GM18511 (cell line): ENCODE measurements at regions not wholly inside any gene's neighbourhood (a gene's known extent, or its start where the extent isn't known, plus 50 kb on each side); places are given as distances from the start of the nearest gene placed in this dataset.

Experiments used
- ATAC-seq: cut with Tn5 transposase; IDR thresholded peaks from one replicate; pipeline ENCODE4 v1.9.1; 2021; ENCODE audit warnings: mild to moderate bottlenecking, moderate library complexity; ENCODE audit not compliant: unreplicated experiment

DNA sequence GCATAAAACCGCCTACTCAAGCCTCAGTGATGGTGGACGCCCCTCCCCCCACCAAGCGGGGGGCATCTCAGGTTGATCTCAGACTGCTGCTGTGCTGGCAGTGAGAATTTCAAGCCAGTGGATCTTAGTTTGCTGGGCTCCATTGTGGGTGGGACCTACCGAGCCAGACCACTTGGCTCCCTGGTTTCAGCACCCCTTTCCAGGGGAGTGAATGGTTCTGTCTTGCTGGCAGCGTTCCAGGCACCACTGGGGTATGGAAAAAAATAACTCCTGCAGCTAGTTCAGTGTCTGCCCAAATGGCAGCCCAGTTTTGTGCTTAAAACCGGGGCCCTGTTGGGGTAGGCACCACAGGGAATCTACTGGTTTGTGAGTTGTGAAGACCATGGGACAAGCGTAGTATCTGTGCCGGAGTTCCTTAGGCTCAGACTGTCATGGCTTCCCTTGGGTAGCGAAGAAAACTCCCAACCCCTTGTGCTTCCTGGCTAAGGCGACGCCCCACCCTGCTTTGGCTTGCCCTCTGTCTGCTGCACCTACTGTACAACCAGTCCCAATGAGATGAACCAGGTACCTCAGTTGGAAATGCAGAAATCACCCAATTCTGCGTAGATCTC lies 1334.5 kb upstream of the ADGRB3 start:
- no peak for ATAC-seq

DNA sequence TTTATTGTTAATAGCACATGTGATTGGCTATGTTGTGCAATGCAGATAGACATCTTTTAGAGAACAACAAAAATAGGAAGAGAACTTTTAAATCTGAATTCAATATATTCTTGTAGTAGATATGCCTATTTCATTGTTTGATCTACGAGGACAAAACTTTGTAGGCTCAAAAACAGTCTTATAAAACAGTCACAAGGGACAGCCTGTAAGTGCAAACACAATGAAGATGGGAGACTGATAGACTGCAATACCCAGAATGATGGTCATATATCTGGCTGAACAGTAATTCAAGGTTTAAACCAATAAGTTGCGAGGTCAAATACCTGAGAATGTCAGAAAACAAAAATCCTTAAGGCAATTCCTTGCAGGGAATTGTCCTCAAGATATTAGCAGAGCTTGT lies 1342.9 kb upstream of the ADGRB3 start:
- no peak for ATAC-seq

DNA sequence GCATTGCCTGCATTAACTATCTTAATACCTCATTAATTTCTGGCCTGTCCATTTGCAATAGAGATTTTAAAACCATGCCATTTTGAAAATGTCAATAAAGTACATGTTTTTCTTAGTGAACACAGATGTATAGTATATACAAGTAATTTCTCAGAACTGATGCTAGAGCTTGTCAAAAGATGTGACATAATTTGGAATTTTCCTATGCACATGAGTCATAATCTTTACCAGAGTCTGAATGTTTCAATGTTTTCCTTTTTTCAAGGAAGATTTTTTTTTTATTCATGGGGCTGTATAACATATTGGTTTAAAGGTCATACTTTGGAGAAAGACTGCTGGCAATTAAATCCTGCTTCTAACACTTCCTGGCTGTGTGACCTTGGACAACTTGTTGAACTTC lies 1347.5 kb upstream of the ADGRB3 start:
- no peak for ATAC-seq

DNA sequence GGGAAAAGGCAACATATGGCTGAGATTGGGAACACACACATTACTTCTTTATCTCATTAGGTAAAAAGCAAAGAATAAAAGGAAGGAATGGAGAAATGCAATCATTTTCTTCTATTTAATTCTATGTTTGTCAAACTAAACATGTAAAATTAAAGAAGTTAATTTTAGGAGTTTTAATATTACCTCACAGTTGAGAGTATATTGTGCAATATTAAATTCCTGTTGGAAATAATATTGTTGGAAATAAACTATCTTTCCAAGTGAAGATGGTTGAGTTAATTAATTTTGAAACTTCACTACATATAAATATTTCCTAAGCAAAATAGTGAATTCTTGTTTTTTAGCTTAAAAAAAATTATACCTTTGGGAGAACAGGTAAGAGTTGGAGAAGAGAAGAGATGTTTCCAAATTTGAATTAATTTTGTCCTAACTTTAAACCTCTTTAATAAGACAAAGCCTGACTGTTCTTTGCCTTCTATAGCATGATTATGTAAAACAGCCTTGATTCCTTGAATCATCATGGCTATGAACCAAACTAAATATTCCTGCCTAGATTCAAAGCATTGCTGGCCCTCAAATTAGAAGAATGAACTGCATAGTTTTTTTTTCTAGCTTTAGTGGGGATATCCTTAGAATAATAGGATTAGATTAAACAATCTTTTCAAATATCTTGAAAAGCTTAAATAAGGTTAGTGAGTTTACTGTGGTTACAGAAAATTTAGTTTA lies 1349.1 kb upstream of the ADGRB3 start:
- ATAC-seq = no peak

DNA sequence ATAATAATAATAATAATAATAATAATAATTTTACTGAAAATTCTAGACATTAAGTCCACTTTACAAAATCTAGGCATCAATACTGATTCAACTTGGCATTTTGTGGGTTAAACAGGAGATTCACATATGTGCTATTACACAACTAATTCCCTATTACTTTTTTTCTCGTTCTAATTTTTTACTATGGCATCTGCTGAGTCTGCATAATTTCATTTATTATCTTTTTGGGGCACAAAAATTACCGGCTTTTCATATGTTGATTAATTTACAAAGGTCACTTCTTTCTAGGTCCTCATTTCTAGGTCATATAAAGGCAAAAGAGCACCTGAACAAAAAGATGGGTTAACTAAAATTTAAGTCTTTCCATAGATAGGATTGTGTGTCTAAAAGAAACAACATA lies 1357.8 kb upstream of the ADGRB3 start:
- ATAC-seq = no peak

DNA sequence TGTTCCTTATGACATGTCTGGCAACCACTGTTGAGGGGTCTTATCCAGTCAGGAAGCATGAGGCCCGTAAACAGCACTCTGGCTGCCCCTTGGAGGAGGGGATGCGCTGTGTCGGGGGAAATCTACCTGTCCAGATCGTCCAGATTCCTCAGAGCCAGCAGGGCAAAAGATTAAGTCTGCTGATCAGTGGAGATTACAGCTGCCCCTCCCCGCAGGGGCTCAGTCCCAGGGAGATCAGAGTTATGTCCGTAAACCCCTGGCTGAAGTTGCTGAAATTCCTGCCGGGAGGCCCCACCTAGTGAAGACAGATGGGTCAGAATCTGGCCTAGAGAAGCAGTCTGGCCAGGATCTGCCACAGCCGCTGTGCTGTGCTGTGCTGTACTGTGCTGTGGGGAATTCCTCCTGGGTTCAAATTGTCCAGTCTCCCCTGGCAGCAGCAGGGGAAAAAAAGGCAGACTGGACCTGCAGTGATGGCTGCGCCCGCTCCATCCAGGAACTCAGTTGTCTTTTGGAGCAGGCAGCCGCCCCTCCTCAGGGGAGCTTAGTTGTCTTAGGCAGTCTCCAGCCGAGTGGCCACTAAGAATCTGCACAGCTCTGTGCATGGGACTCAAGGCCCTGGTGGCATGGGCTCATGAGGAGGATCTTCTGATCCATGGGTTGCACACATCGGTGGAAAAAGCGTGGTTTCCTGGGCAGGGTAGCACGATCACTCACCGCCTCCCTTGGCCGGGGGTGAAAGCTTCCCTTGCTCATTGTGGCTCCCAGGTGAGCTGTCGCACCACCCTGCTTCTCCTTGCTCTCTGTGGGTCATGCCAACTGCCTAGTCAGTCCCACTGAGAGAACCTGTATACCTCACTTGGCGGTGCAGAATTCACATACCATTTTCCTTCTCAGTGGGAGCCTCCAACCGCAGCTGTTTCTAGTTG lies 1368.8 kb upstream of the ADGRB3 start:
- ATAC-seq = no peak

DNA sequence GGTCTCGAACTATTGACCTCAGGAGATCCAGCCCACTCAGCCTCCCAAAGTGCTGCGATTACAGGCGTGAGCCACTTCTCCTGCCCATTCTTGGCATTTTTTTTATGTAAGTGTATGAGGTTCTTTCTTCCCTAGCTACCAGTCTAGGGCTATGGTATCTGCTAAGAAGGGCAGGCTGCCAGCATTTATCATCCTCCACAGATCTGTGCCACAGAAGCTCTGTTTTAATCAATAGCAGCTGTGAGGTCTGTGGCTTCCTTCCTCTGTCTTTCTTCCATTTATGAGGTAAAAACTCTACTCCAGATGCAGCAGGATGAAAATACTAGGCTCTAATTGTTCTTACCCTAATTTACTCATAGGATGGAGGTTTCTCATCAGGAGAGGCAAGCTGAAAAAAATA lies 1382.4 kb upstream of the ADGRB3 start:
- ATAC-seq = no peak

DNA sequence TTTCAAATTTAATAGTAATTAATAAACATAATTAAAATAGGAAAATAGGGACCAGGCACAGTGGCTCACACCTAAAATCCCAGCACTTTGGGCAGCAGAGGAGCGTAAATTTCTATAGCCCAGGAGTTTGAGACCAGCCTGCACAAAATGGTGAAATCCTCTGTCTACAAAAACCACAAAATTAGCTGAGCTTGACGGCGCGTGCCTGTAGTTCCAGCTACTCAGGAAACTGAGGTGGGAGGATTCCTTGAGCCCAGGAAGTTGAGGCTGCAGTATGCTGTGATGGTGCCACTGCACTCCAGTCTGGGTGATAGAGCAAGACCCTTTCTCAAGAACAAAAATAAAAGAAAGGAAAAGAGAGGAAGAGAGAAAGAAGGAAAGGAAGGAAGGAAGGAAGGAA lies 1387.0 kb upstream of the ADGRB3 start:
- no peak for ATAC-seq

DNA sequence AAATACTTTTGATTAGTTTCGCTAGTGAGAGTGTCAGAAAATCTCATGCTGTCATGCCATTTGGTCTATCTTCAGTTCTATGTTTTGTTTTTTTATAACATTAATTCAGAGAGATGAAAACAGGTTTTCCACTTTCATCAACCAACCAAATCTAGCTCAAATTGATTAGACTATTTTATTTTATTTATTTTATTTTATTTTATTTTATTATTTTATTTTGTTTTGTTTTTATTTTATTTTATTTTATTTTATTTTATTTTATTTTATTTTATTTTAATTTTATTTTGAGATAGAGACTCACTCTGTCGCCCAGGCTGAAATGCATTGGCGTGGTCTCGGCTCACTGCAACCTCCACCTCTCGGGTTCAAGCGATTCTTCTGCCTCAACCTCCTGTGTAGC lies 1391.0 kb upstream of the ADGRB3 start:
- ATAC-seq = no peak

DNA sequence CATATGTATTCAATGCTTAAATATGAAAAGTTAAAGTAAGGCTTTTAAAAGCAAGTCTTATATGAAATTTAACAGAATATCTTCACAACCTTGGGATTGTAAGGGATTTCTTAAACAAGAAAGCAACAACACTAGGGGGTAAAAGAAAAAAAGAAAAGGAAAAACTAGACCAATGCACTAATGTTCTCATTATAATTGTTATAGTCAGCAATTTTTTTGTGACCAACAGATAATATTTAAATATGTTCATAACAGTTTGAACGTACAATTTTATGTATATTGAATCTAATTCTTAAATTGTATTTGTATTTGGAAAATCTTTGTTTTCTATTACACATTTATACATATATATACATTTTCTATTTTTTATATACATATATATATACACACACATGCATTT lies 1397.8 kb upstream of the ADGRB3 start:
- no peak for ATAC-seq

DNA sequence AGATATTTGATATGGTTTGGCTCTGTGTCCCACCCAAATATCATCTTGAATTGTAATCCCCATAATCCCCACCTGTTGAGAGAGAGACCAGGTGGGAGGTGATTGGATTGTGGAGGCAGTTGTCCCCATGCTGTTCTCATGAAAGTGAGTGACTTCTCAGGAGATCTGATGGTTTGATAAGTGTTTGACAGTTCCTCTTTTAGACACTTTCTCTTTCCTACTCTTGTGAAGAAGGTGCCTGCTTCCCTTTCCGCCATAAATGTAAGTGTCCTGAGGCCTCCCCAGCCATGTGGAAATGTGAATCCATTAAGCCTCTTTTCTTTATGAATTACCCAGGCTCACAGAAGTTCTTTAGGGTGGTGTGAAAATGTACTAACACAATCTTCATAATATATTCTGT lies 1404.0 kb upstream of the ADGRB3 start:
- no peak for ATAC-seq

DNA sequence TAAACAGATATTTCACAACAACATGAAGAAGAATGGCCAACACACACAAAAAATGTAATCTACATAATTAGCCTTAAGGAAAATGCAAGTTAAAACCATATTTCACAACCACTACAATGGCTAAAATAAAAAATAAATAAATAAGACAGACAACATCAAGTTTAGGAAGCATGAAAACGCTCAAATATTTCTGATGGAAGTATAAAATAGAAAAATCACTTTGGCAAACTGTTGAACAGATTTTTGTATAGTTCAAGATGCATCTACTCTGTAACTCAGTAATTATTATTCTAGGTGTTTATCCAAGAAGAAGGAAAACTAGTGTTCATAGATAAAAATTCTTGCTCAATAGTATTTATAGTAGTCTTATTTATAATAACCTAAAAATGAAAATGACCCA lies 1410.1 kb upstream of the ADGRB3 start:
- no peak for ATAC-seq

DNA sequence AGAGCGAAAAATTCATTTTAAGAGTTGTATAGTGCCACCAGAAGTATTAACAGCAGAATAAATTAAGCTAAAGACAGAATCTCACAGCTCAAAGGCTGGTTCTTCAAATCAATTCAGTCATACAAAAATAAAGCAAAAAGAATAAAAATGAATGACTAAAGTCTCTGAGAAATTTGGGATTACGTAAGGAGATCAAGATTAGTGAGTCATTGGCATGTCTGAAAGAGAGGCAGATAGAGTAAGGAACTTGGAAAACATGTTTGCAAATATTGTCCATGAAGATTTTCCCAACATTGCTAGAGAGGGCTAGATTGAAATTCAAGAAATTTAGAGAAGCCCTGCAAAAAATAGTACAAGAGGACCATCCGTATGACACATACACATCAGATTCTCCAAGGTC lies 1413.9 kb upstream of the ADGRB3 start:
- ATAC-seq = no peak

DNA sequence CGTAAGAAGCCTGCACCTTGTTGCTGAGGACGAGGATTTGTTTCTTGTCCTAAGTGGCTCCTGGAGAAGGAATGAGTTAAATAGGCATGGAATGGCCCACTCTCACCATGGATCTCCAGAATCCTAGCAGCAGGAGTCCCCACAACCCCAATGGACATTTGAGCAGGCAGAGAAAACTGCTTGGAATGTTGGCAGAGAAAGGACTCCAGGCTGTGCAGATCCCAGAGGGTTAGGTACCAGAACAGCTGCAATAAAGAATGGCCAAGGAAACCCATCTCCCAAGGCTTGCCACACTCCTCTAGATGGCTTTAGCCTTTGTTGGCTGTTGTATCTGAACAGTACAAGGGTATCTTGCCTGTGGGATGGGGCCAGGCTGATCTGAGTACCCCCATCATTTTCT lies 1415.7 kb upstream of the ADGRB3 start:
- no peak for ATAC-seq

DNA sequence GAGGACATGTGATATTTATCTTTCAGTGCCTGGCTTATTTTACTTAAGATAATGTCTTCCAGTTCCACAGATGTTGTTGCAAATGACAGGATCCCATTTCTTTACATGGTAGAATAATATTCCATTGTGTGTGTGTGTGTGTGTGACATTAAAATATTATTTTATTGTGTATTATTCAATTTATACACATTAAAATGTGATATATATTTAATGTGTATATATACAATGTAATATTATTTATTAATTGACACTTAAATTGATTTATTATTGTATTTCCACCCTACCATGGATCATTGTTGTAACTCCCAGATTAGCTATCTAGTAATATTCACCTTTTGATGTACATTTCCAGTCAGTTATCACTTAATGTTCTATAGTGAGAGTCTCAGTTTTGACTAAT lies 1422.5 kb upstream of the ADGRB3 start:
- ATAC-seq = no peak

DNA sequence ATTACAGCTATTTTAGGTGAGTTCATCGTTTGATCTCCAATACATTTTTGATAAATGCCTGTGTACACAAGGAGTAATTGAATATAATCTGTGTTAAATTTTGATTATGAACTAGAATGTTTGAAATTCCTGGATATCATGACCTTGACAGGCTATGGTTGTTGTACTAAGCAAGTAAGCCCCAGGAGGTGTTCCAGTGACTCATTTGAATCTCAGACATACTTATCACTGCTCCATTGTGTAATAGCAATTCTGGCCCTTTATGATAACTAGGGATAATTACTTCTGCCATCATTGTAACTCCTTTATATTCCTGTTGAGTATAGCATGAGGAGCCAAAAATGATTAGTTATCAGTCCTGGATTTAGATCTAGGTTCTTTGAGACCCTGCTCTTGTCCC lies 1424.6 kb upstream of the ADGRB3 start:
- ATAC-seq = no peak

DNA sequence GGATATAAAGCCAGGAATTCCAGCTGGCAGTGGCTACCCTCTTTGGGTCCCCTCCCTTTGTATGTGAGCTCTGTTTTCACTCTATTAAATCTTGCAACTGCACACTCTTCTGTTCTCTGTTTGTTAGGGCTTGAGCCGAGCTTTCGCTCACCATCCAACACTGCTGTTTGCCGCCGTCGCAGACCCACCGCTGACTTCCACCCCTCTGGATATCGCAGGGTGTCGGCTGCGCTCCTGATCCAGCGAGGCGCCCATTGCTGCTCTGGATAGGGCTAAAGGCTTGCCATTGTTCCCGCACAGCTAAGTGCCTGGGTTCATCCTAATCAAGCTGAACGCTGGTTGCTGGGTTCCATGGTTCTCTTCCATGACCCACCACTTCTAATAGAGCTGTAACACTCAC lies 1433.5 kb upstream of the ADGRB3 start:
- no peak for ATAC-seq

DNA sequence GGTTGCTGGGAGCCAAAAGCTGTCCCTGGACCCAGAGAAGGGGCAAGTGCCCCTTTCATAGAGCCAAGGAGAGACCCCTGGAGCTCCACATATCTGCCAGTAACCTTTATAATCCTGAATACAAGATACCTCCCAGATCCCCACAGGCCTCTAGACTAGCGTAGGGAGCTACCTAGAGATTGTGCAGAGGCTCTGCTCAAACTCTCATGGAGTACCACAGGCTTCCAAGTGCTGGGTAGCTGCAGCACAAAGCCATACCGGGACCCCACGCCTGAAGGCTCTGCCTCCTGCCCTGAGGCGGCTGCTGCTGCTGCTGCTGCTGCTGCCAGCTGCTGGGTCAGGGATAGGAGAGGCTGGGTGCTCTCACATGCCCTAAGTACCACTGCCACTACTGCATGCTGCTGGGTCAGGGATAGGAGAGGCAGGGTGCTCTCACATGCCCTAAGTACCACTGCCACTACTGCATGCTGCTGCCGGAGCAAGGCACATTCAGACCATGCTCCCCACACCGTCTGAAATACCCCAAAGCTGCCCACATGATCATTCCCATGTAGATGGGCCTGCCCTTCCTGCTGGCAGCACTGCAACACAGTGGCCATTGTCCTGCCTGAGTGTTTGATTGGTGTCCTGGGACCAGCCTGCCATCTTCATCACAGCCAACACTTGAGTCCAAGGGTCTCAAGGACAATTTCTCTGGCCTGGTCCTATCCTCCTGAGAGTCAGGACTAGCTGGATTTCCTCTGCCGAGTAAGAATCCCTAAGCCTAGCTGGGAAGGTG lies 1434.3 kb upstream of the ADGRB3 start:
- ATAC-seq = no peak

DNA sequence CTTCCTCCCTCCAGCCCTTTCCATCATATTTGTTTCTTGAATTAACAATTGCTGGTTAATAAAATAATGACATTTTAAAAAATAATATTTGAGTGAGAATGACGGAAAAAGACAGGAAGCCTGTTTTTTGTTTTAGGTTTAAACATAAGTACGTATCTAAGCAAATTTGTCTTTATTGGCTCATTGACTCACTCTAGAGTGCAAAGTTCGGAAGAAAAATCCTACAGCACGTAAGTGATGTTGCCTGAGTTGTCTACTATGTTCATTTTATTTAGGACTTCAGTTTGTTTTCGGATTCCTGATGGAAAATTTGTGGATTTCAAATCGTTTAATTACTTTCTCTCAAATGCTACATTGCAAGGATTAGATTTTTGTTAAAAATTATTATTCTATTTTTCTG lies 1435.7 kb upstream of the ADGRB3 start:
- ATAC-seq = no peak

DNA sequence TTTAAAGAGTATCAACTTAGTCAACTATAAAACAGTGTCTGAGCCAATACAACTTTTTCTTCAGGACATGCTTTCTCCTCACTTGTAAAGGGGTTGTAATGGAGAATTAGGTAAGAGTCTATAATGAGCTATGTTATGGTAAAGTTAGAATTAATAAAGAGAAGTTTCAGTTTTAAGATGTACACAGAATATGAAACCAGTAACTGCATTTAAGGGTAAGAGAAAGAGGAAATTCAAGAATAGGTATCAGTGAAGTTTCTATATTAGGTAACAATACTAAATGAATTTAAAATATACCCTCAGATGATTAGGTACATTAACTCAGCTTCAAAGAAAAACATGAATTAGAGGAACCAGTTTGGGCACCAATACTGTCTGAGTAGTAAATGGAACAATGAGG lies 1444.3 kb upstream of the ADGRB3 start:
- no peak for ATAC-seq

DNA sequence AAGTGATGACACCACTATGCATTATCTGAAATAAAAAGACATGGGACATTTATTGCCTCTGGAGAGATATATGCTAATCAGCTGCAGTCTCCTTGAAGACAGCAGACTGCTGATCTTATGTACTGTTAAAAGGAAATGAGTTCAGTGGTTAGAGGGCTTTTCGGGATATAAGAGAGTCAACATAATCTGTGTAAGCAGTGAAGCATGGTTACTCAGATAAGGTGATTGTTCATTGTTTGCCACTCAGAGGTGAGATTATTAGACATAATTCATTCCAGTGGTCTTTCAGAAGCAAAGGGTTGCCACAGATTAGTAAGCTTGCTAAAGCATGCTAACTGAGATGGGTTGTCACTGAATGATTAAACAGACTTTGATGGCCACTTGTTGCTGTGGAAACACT lies 1450.7 kb upstream of the ADGRB3 start:
- ATAC-seq = no peak
